ENCODE measurements at regions not wholly inside any gene's neighbourhood (a gene's known extent, or its start where the extent isn't known, plus 50 kb on each side); places are given as distances from the start of the nearest gene placed in this dataset.

DNA sequence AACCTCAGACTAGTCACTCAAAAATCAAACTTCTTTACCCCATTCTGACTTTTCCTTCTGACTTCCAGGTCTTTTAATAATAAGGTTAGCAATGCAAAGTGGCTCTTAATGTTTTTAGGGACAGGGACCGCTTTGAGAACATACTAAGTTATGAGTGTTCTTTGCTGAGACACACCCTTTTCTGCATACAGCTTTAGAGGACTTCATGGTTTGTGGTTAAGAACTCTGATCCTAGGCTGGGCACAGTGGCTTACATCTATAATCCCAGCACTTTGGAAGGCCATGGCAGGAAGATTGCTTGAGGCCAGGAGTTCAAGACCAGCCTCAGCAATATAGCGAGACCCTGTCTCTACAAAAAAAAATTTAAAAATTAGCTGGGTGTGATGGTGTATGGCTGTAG, 85.8 kb upstream of the CACNA2D3 start:
- TF ChIP-seq POLR2A (IDR thresholded peaks at IDR 0.05; ENCODE audit: low read depth) = no peak
- TF ChIP-seq CTCF (IDR thresholded peaks at IDR 0.05) = no peak
- TF ChIP-seq POLR2AphosphoS5 (IDR thresholded peaks at IDR 0.05) = no peak
- no peak for TF ChIP-seq EP300 (IDR thresholded peaks at IDR 0.05)
